Vagina (tissue), 2 donors: ENCODE measurements at regions not wholly inside any gene's neighbourhood (a gene's known extent, or its start where the extent isn't known, plus 50 kb on each side); places are given as distances from the start of the nearest gene placed in this dataset.

ENCODE experiments used
- POLR2A ChIP-seq, 2 donors: fragments of 450-650 bp; IDR thresholded peaks; one replicate each; pipeline ENCODE4 v1.6.1; 2017; ENCODE audit warnings: antibody characterized with exemption in 2 of 2, mild to moderate bottlenecking in 2 of 2, moderate library complexity in 2 of 2
- TF ChIP-seq, protein P1 (sequence below), 3 experiments: fragments of 450-650 bp in 2 of 3; fragments of 200-600 bp in 1 of 3; sonication (generic) in 1 of 3; IDR thresholded peaks; one replicate each; pipeline ENCODE4 v1.5.1; 2017 to 2019; ENCODE audit warnings: antibody characterized with exemption in 3 of 3, mild to moderate bottlenecking in 2 of 3, moderate library complexity in 2 of 3

DNA sequence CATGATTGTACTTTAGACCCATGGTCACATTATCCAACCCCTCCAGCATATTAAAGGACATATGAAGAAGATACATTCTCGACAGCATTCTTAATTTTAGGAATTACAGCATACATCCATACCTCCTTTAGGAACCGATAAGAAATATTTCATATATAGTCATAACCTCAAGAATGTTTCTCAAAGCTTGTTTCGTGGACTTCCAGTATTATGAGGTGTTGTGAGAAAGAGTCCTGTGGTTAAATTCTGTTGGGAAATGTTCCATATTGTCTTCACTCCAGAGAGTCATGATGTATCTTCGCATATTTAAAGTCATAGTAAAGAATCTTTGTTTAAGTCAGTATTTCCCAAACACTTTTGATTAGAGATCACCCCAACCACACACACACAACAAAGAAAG is 321.0 kb upstream of the SNX7 start:
- TF ChIP-seq POLR2A (IDR thresholded peaks at IDR 0.05), result no peak
- TF ChIP-seq, protein P1, sequence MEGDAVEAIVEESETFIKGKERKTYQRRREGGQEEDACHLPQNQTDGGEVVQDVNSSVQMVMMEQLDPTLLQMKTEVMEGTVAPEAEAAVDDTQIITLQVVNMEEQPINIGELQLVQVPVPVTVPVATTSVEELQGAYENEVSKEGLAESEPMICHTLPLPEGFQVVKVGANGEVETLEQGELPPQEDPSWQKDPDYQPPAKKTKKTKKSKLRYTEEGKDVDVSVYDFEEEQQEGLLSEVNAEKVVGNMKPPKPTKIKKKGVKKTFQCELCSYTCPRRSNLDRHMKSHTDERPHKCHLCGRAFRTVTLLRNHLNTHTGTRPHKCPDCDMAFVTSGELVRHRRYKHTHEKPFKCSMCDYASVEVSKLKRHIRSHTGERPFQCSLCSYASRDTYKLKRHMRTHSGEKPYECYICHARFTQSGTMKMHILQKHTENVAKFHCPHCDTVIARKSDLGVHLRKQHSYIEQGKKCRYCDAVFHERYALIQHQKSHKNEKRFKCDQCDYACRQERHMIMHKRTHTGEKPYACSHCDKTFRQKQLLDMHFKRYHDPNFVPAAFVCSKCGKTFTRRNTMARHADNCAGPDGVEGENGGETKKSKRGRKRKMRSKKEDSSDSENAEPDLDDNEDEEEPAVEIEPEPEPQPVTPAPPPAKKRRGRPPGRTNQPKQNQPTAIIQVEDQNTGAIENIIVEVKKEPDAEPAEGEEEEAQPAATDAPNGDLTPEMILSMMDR (IDR thresholded peaks at IDR 0.05), result no peak
